CD4-positive, alpha-beta memory T cell (primary cell): ENCODE measurements at regions not wholly inside any gene's neighbourhood (a gene's known extent, or its start where the extent isn't known, plus 50 kb on each side); places are given as distances from the start of the nearest gene placed in this dataset.
"Not testable (repeated sequence)": the region's sequence is repeated elsewhere in the genome, so short reads cannot be mapped to it uniquely, and the experiment has no call there.

ENCODE experiments used
- CTCF ChIA-PET: fragments of 350-600 bp; sonication (Branson Sonifier 250); formaldehyde crosslinking; loops from one replicate; lab custom pipeline; 2021; ENCODE audit warnings: inconsistent platforms; ENCODE audit not compliant: partially characterized antibody; lab: Charles Lee
- POLR2A ChIA-PET: fragments of 350-600 bp; sonication (Branson Sonifier 250); formaldehyde crosslinking; loops from one replicate; lab custom pipeline; 2021; ENCODE audit not compliant: partially characterized antibody; lab: Charles Lee
- DNase-seq, 5 donors: peaks; one replicate each; pipeline versions ENCODE4 v3.0.0 to v3.0.0-alpha.2; 2020 to 2022; ENCODE audit warnings: mixed read lengths in 1 of 5
- H3K27ac ChIP-seq: one replicate; pipeline ENCODE4 v1.7.0; 2013; ENCODE audit warnings: low read depth, low read length
- H3K27me3 ChIP-seq: 2 replicates; pipeline ENCODE4 v1.7.0; 2013; ENCODE audit warnings: mild to moderate bottlenecking, low read length, moderate library complexity; ENCODE audit not compliant: insufficient read depth
- H3K36me3 ChIP-seq: 2 replicates; pipeline ENCODE4 v1.7.0; 2013; ENCODE audit warnings: mild to moderate bottlenecking, low read length, moderate library complexity; ENCODE audit not compliant: insufficient read depth
- H3K4me1 ChIP-seq: 2 replicates; pipeline ENCODE4 v1.7.0; 2013; ENCODE audit warnings: mild to moderate bottlenecking, low read length, moderate library complexity; ENCODE audit not compliant: insufficient read depth
- H3K4me3 ChIP-seq, 2 donors: one replicate each; pipeline ENCODE4 v1.7.0; 2013; ENCODE audit warnings: low read length in 2 of 2, mild to moderate bottlenecking in 1 of 2
- H3K9me3 ChIP-seq, 2 donors: one replicate each; pipeline ENCODE4 v1.7.0; 2013; ENCODE audit warnings: low read length in 2 of 2, control low read depth in 1 of 2; ENCODE audit not compliant: control insufficient read depth in 1 of 2
- H3K27ac Mint-ChIP-seq, 7 donors: one replicate each; pipeline ENCODE4 v1.8.0; 2020 to 2021; ENCODE audit warnings: mixed read lengths in 7 of 7, mild to moderate bottlenecking in 6 of 7, inconsistent platforms in 3 of 7, moderate library complexity in 3 of 7
- H3K27me3 Mint-ChIP-seq, 2 donors: one replicate each; pipeline ENCODE4 v1.8.0; 2020 to 2021; ENCODE audit warnings: mixed read lengths in 2 of 2
- H3K36me3 Mint-ChIP-seq, 2 donors: one replicate each; pipeline ENCODE4 v1.8.0; 2020 to 2021; ENCODE audit warnings: mixed read lengths in 2 of 2, inconsistent platforms in 1 of 2, mild to moderate bottlenecking in 1 of 2
- H3K4me1 Mint-ChIP-seq, 4 donors: one replicate each; pipeline ENCODE4 v1.8.0; 2020 to 2021; ENCODE audit warnings: mixed read lengths in 4 of 4, mild to moderate bottlenecking in 1 of 4
- H3K4me3 Mint-ChIP-seq, 8 donors: one replicate each; pipeline ENCODE4 v1.8.0; 2020 to 2021; ENCODE audit warnings: mixed read lengths in 8 of 8, mild to moderate bottlenecking in 7 of 8, moderate library complexity in 6 of 8, inconsistent platforms in 3 of 8
- H3K9me3 Mint-ChIP-seq, 8 donors: one replicate each; pipeline ENCODE4 v1.8.0; 2020 to 2021; ENCODE audit warnings: mixed read lengths in 8 of 8, mild to moderate bottlenecking in 5 of 8, inconsistent platforms in 3 of 8, moderate library complexity in 1 of 8
- intact Hi-C: fragments of 100-400 bp; cut with micrococcal nuclease; formaldehyde crosslinking; loops from one replicate; pipeline ENCODE4 v1.15.1; 2023

DNA sequence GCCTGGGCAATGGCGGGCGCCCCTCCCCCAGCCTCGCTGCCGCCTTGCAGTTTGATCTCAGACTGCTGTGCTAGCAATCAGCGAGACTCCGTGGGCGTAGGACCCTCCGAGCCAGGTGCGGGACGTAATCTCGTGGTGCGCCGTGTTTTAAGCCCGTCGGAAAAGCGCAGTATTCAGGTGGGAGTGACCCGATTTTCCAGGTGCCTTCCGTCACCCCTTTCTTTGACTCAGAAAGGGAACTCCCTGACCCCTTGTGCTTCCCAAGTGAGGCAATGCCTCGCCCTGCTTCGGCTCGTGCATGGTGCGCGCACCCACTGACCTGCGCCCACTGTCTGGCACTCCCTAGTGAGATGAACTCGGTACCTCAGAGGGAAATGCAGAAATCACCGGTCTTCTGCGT is 815.9 kb upstream of the ARRDC3 start:
- H3K36me3 Mint-ChIP-seq, H3K27me3 Mint-ChIP-seq, H3K4me3 ChIP-seq, DNase-seq, H3K4me3 Mint-ChIP-seq, H3K4me1 ChIP-seq, H3K36me3 ChIP-seq, H3K27me3 ChIP-seq, H3K4me1 Mint-ChIP-seq, POLR2A ChIA-PET, H3K27ac Mint-ChIP-seq, H3K9me3 ChIP-seq, CTCF ChIA-PET, H3K27ac ChIP-seq, intact Hi-C loops, H3K9me3 Mint-ChIP-seq: not testable (repeated sequence)

GRCh38 chr5:92181656-92182055 is 798.5 kb upstream of the ARRDC3 start:
- Mint-ChIP-seq H3K27me3 (no peaks in the 10 kb centered on the region), H3K4me1 (no peaks in the 10 kb centered on the region), H3K27ac (no peak overlapping the region), H3K4me3 (no peak overlapping the region), H3K36me3 (no peaks in the 10 kb centered on the region), H3K9me3 (peaks cover 0 to 6% (median 2%) of the 10 kb centered on the region in 8 donors)
- Histone ChIP-seq H3K4me1 (no peaks in the 10 kb centered on the region), H3K36me3 (no peaks in the 10 kb centered on the region), H3K27me3 (no peaks in the 10 kb centered on the region), H3K9me3 (no peaks in the 10 kb centered on the region), H3K27ac (no peak overlapping the region), H3K4me3 (no peak overlapping the region)
- ChIA-PET CTCF (no interaction called here), POLR2A (no interaction called here)
- no peak for DNase-seq
- intact Hi-C loops: no loop called here

DNA sequence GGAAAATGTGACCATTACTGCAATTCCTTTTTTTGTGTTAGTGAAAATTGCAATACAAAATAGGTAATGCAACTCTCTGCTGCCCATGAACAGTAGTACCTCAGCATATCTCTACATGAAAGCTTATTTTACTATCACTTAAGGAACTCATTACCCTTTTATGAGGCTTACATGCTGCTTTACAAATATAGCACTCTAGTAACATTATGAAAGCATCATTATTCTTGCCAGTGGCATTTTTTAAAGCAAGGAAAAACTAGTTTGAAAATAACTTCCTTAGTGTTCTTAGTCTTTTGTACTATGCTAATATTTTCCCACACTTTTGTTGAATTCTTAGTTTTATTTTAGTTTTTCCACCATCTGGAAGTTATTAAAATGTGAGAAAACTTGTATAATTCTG is 797.3 kb upstream of the ARRDC3 start:
- no peaks in the 10 kb centered on the region for H3K9me3 ChIP-seq
- H3K27ac Mint-ChIP-seq: no peak overlapping the region

GRCh38 chr5:92179651-92180050 is 796.5 kb upstream of the ARRDC3 start:
- ChIA-PET CTCF (no interaction called here), POLR2A (no interaction called here)
- H3K9me3 ChIP-seq: no peaks in the 10 kb centered on the region
- H3K36me3 Mint-ChIP-seq: no peaks in the 10 kb centered on the region
- H3K4me3 Mint-ChIP-seq: no peak overlapping the region
- intact Hi-C loops: no loop called here
- H3K9me3 Mint-ChIP-seq: peaks cover 0 to 6% (median 2%) of the 10 kb centered on the region in 8 donors
- no peaks in the 10 kb centered on the region for H3K27me3 Mint-ChIP-seq
- H3K4me1 ChIP-seq: no peaks in the 10 kb centered on the region
- no peaks in the 10 kb centered on the region for H3K27me3 ChIP-seq
- no peak overlapping the region for H3K27ac ChIP-seq
- no peak overlapping the region for H3K4me3 ChIP-seq
- no peaks in the 10 kb centered on the region for H3K36me3 ChIP-seq
- H3K4me1 Mint-ChIP-seq: no peaks in the 10 kb centered on the region
- DNase-seq: no peak
- H3K27ac Mint-ChIP-seq: no peak overlapping the region

More for the DNA sequence above, 797.3 kb upstream of the ARRDC3 start:
- Histone ChIP-seq H3K4me3 (no peak overlapping the region), H3K27ac (no peak overlapping the region), H3K36me3 (no peaks in the 10 kb centered on the region), H3K4me1 (no peaks in the 10 kb centered on the region), H3K27me3 (no peaks in the 10 kb centered on the region)
- intact Hi-C loops: no loop called here
- ChIA-PET CTCF (no interaction called here), POLR2A (no interaction called here)
- no peak for DNase-seq
- H3K4me3 Mint-ChIP-seq: no peak overlapping the region
- H3K36me3 Mint-ChIP-seq: no peaks in the 10 kb centered on the region
- H3K27me3 Mint-ChIP-seq: no peaks in the 10 kb centered on the region
- no peaks in the 10 kb centered on the region for H3K4me1 Mint-ChIP-seq
- H3K9me3 Mint-ChIP-seq: peaks cover 0 to 6% (median 2%) of the 10 kb centered on the region in 8 donors

- no peak overlapping the region for H3K4me3 ChIP-seq
- DNase-seq: no peak
- H3K36me3 ChIP-seq: no peaks in the 10 kb centered on the region
- intact Hi-C loops: no loop called here
- no peaks in the 10 kb centered on the region for H3K9me3 ChIP-seq
- H3K4me3 Mint-ChIP-seq: no peak overlapping the region
- H3K27me3 ChIP-seq: no peaks in the 10 kb centered on the region
- H3K27ac ChIP-seq: no peak overlapping the region
- POLR2A ChIA-PET: no interaction called here
- H3K4me1 Mint-ChIP-seq: no peaks in the 10 kb centered on the region
- H3K36me3 Mint-ChIP-seq: no peaks in the 10 kb centered on the region
- no peaks in the 10 kb centered on the region for H3K4me1 ChIP-seq
- peaks cover 0 to 8% (median 3%) of the 10 kb centered on the region in 8 donors for H3K9me3 Mint-ChIP-seq
- CTCF ChIA-PET: no interaction called here
- H3K27ac Mint-ChIP-seq: no peak overlapping the region
- H3K27me3 Mint-ChIP-seq: no peaks in the 10 kb centered on the region
Observed at GRCh38 chr5:92177926-92178487, 794.9 kb upstream of the ARRDC3 start.

DNA sequence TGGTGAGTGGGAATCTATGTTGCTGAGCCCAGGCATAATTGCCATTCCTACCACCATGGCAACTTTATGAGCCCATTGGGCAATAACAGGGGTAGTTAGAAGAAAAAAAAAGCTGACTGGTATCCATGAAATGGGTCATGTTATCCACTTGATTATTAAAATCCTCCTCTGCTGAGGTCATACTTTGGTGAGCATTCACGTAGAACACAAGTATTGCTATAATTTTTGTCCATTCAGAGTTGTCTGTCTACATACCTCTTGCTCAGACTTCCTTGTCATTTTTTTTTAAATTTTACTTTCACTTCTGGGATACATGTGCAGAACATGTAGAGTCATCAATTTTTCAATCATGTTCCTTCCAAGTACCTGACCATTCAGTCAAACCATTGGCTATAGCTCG is 780.8 kb upstream of the ARRDC3 start:
- no peaks in the 10 kb centered on the region for H3K9me3 ChIP-seq
- H3K4me1 ChIP-seq: no peaks in the 10 kb centered on the region
- no peaks in the 10 kb centered on the region for H3K36me3 Mint-ChIP-seq
- H3K27me3 Mint-ChIP-seq: no peaks in the 10 kb centered on the region
- peaks cover 3 to 9% (median 5%) of the 10 kb centered on the region in 8 donors for H3K9me3 Mint-ChIP-seq
- H3K27ac ChIP-seq: no peak overlapping the region
- H3K4me1 Mint-ChIP-seq: no peaks in the 10 kb centered on the region
- H3K4me3 ChIP-seq: no peak overlapping the region
- no peaks in the 10 kb centered on the region for H3K36me3 ChIP-seq
- no peak overlapping the region for H3K27ac Mint-ChIP-seq
- ChIA-PET CTCF (no interaction called here), POLR2A (no interaction called here)
- H3K27me3 ChIP-seq: no peaks in the 10 kb centered on the region
- no peak for DNase-seq
- intact Hi-C loops: no loop called here
- H3K4me3 Mint-ChIP-seq: no peak overlapping the region

DNA sequence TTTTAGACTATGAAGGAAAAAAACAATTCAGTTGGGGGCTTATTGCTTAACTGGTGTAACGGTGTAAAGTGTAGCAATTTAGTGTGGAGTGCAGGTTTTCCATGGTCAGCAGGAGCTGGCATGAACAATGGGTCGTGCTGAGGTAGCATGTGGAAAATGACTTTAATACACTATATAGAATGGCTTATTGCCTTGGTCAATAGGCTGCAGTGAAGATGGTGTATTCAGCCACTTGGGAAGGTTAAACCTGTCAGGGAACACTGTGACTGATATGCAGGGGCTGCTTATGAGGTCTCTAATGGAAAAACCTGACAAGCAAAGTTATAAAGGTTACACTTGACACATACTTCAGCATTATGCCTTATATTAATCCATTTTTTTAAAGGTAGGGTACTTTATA is 764.7 kb upstream of the ARRDC3 start:
- Mint-ChIP-seq H3K4me3 (no peak overlapping the region), H3K4me1 (no peaks in the 10 kb centered on the region)

DNA sequence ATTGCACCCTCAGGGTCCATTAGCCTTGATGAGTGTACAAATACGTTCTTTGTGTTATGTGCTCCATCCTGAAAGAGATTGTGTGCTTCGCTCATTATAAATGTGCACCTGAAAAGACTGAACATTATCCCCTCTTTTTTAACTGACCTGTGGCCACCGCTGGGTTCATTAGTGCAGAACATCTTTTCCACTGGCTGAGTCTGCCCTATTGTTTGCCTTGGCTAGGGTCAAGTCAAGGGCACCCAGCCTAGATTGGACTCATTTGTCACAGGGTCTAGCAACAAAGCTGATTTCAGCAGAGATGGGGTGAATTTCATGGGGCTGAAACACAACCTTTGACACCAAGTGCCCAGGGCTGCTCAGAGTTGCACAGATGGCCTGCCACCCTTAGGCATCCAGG is 764.1 kb upstream of the ARRDC3 start:
- intact Hi-C loops: no loop called here
- Mint-ChIP-seq H3K9me3 (peaks cover 0 to 3% (median 0%) of the 10 kb centered on the region in 8 donors), H3K4me1 (no peaks in the 10 kb centered on the region), H3K36me3 (no peaks in the 10 kb centered on the region), H3K27me3 (no peaks in the 10 kb centered on the region), H3K27ac (no peak overlapping the region), H3K4me3 (no peak overlapping the region)
- Histone ChIP-seq H3K4me3 (no peak overlapping the region), H3K27me3 (no peaks in the 10 kb centered on the region), H3K9me3 (no peaks in the 10 kb centered on the region), H3K4me1 (no peaks in the 10 kb centered on the region), H3K27ac (no peak overlapping the region), H3K36me3 (no peaks in the 10 kb centered on the region)
- no peak for DNase-seq
- POLR2A ChIA-PET: no interaction called here
- CTCF ChIA-PET: no interaction called here

More for the DNA sequence above, 764.7 kb upstream of the ARRDC3 start:
- Mint-ChIP-seq H3K27ac (no peak overlapping the region), H3K36me3 (no peaks in the 10 kb centered on the region), H3K9me3 (peaks cover 0 to 3% (median 0%) of the 10 kb centered on the region in 8 donors), H3K27me3 (no peaks in the 10 kb centered on the region)
- ChIA-PET CTCF (no interaction called here), POLR2A (no interaction called here)
- intact Hi-C loops: no loop called here
- no peaks in the 10 kb centered on the region for H3K4me1 ChIP-seq
- H3K27me3 ChIP-seq: no peaks in the 10 kb centered on the region
- no peak overlapping the region for H3K4me3 ChIP-seq
- no peaks in the 10 kb centered on the region for H3K36me3 ChIP-seq
- H3K27ac ChIP-seq: no peak overlapping the region
- DNase-seq: no peak
- H3K9me3 ChIP-seq: no peaks in the 10 kb centered on the region
